22Rv1 (cell line): ENCODE measurements at regions not wholly inside any gene's neighbourhood (a gene's known extent, or its start where the extent isn't known, plus 50 kb on each side); places are given as distances from the start of the nearest gene placed in this dataset.

Experiments
- ZFX ChIP-seq: fragments of 450-650 bp; IDR thresholded peaks from 2 replicates; pipeline ENCODE4 v1.6.1; 2017; ENCODE audit warnings: antibody characterized with exemption, borderline replicate concordance
- TF ChIP-seq, protein P1 (sequence below): fragments of 450-650 bp; IDR thresholded peaks from 2 replicates; pipeline ENCODE4 v1.5.1; 2017; ENCODE audit warnings: mild to moderate bottlenecking

- TF ChIP-seq, protein P1, sequence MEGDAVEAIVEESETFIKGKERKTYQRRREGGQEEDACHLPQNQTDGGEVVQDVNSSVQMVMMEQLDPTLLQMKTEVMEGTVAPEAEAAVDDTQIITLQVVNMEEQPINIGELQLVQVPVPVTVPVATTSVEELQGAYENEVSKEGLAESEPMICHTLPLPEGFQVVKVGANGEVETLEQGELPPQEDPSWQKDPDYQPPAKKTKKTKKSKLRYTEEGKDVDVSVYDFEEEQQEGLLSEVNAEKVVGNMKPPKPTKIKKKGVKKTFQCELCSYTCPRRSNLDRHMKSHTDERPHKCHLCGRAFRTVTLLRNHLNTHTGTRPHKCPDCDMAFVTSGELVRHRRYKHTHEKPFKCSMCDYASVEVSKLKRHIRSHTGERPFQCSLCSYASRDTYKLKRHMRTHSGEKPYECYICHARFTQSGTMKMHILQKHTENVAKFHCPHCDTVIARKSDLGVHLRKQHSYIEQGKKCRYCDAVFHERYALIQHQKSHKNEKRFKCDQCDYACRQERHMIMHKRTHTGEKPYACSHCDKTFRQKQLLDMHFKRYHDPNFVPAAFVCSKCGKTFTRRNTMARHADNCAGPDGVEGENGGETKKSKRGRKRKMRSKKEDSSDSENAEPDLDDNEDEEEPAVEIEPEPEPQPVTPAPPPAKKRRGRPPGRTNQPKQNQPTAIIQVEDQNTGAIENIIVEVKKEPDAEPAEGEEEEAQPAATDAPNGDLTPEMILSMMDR, result no peak
- no peak for TF ChIP-seq ZFX
Measured at GRCh38 chr9:73093016-73093739, 58.5 kb upstream of the ANXA1 start.
